C4-2B (cell line): ENCODE measurements at regions not wholly inside any gene's neighbourhood (a gene's known extent, or its start where the extent isn't known, plus 50 kb on each side); places are given as distances from the start of the nearest gene placed in this dataset.

Experiments
- ZFX ChIP-seq: fragments of 450-650 bp; IDR thresholded peaks from 2 replicates; pipeline ENCODE4 v1.6.1; 2017
- TF ChIP-seq, protein P1 (sequence below): fragments of 450-650 bp; conservative IDR thresholded peaks from 2 replicates; pipeline ENCODE4 v1.5.1; 2017; ENCODE audit warnings: mild to moderate bottlenecking

DNA sequence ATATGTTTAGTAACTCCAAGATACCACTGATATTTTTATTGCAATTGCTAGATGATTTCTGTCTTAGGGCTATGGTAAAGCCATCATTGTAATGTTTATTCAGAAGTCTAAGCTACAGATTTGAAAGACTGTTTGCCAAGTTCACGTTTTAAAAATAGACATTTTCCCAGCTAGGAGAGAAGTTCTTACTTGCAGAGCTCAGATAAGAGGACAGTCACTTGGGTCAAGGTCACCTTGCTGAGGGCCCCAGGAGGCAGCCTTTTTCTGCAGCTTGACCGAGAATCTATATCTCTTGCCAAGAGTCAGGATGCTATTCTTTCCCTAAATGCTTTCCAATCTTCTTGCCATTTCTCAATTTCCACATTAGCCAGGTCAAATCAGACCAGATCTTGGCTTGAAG is 1011.2 kb downstream of the KCNMA1 start:
- TF ChIP-seq, protein P1, sequence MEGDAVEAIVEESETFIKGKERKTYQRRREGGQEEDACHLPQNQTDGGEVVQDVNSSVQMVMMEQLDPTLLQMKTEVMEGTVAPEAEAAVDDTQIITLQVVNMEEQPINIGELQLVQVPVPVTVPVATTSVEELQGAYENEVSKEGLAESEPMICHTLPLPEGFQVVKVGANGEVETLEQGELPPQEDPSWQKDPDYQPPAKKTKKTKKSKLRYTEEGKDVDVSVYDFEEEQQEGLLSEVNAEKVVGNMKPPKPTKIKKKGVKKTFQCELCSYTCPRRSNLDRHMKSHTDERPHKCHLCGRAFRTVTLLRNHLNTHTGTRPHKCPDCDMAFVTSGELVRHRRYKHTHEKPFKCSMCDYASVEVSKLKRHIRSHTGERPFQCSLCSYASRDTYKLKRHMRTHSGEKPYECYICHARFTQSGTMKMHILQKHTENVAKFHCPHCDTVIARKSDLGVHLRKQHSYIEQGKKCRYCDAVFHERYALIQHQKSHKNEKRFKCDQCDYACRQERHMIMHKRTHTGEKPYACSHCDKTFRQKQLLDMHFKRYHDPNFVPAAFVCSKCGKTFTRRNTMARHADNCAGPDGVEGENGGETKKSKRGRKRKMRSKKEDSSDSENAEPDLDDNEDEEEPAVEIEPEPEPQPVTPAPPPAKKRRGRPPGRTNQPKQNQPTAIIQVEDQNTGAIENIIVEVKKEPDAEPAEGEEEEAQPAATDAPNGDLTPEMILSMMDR: no peak
- no peak for TF ChIP-seq ZFX
